Panc1 (cell line): ENCODE measurements at regions not wholly inside any gene's neighbourhood (a gene's known extent, or its start where the extent isn't known, plus 50 kb on each side); places are given as distances from the start of the nearest gene placed in this dataset.

Experiments used
- ATAC-seq: fragments of 200-7000 bp; cut with Tn5 transposase; 2 replicates; pipeline ENCODE4 v1.9.1; 2020; ENCODE audit warnings: mild to moderate bottlenecking, moderate library complexity
- BruUV-seq: library from RNA; stranded (reverse); fragments of 400-500 nt; replicated peaks from 2 replicates; lab custom pipeline; 2021; lab: Mats Ljungman, UMichigan
- CTCF ChIA-PET: fragments of 300-600 bp; sonication (Branson Sonifier 250); formaldehyde crosslinking; loops from one replicate; lab custom pipeline; 2022; ENCODE audit warnings: antibody characterized with exemption; lab: Charles Lee
- POLR2A ChIA-PET: fragments of 300-600 bp; sonication (Branson Sonifier 250); formaldehyde crosslinking; loops from one replicate; lab custom pipeline; 2022; ENCODE audit warnings: antibody characterized with exemption; lab: Charles Lee
- DNase-seq: peaks from one replicate; pipeline ENCODE4 v3.0.0-alpha.2; 2010; ENCODE audit warnings: low read depth, low spot score
- H3K27ac ChIP-seq: 2 replicates; pipeline ENCODE4 v1.5.1; 2011; ENCODE audit warnings: mild to moderate bottlenecking, low read length, inconsistent platforms
- H3K27me3 ChIP-seq: fragments of 200-500 bp; sonication (Bioruptor generic); 2 replicates; pipeline ENCODE4 v1.6.0; 2014; ENCODE audit warnings: low read length, inconsistent platforms; ENCODE audit not compliant: control insufficient read depth, insufficient read depth
- H3K36me3 ChIP-seq: fragments of 200-500 bp; sonication (Bioruptor generic); 2 replicates; pipeline ENCODE4 v1.5.1; 2014; ENCODE audit warnings: inconsistent platforms, mild to moderate bottlenecking, low read length, moderate library complexity; ENCODE audit not compliant: control insufficient read depth, insufficient read depth
- H3K4me1 ChIP-seq: 2 replicates; pipeline ENCODE4 v1.5.1; 2011; ENCODE audit warnings: inconsistent platforms, mild to moderate bottlenecking, low read length, moderate library complexity; ENCODE audit not compliant: control insufficient read depth, insufficient read depth
- H3K4me3 ChIP-seq, 2 experiments: 2 replicates each; pipeline ENCODE4 v1.5.1; 2011 to 2012; ENCODE audit warnings: low read depth in 2 of 2, low read length in 2 of 2, mild to moderate bottlenecking in 2 of 2, inconsistent platforms in 1 of 2, moderate library complexity in 1 of 2
- H3K9me3 ChIP-seq: fragments of 200-500 bp; sonication (Bioruptor generic); 2 replicates; pipeline ENCODE4 v1.5.1; 2014; ENCODE audit warnings: low read depth, mild to moderate bottlenecking, inconsistent platforms, low read length, moderate library complexity; ENCODE audit not compliant: control insufficient read depth, insufficient read depth
- POLR2AphosphoS5 ChIP-seq: IDR thresholded peaks from 2 replicates; pipeline ENCODE4 v1.6.1; 2012; ENCODE audit warnings: mild to moderate bottlenecking, low read depth, low read length, moderate library complexity
- SIN3A ChIP-seq: IDR thresholded peaks from 2 replicates; pipeline ENCODE4 v1.6.1; 2012; ENCODE audit warnings: low read depth, mild to moderate bottlenecking, low read length, moderate library complexity, borderline replicate concordance; ENCODE audit not compliant: insufficient read depth
- TCF7L2 ChIP-seq: IDR thresholded peaks from 2 replicates; pipeline ENCODE4 v1.6.1; 2011; ENCODE audit warnings: mild to moderate bottlenecking, low read depth, low read length, inconsistent platforms
- in situ Hi-C: cut with HindIII; loops from 2 replicates; pipeline ENCODE4 v1.10.0; 2016; ENCODE audit warnings: low sequenced_read_pairs, low pct_unique_long_range_greater_than_20kb
- intact Hi-C: fragments of 100-400 bp; cut with micrococcal nuclease; formaldehyde crosslinking; loops from one replicate; pipeline ENCODE4 v1.10.0; 2022; ENCODE audit not compliant: unreplicated experiment
- TF ChIP-seq, protein P1 (sequence below): fragments of 450-650 bp; IDR thresholded peaks from 2 replicates; pipeline ENCODE4 v1.5.1; 2017; ENCODE audit warnings: mild to moderate bottlenecking
- TF ChIP-seq, protein P2 (sequence below), 2 experiments: IDR thresholded peaks; 2 replicates each; pipeline ENCODE4 v1.6.1; 2011 to 2012; ENCODE audit warnings: low read depth in 2 of 2, control low read depth in 1 of 2, low read length in 1 of 2, mild to moderate bottlenecking in 1 of 2, moderate library complexity in 1 of 2; ENCODE audit not compliant: insufficient read depth in 1 of 2

DNA sequence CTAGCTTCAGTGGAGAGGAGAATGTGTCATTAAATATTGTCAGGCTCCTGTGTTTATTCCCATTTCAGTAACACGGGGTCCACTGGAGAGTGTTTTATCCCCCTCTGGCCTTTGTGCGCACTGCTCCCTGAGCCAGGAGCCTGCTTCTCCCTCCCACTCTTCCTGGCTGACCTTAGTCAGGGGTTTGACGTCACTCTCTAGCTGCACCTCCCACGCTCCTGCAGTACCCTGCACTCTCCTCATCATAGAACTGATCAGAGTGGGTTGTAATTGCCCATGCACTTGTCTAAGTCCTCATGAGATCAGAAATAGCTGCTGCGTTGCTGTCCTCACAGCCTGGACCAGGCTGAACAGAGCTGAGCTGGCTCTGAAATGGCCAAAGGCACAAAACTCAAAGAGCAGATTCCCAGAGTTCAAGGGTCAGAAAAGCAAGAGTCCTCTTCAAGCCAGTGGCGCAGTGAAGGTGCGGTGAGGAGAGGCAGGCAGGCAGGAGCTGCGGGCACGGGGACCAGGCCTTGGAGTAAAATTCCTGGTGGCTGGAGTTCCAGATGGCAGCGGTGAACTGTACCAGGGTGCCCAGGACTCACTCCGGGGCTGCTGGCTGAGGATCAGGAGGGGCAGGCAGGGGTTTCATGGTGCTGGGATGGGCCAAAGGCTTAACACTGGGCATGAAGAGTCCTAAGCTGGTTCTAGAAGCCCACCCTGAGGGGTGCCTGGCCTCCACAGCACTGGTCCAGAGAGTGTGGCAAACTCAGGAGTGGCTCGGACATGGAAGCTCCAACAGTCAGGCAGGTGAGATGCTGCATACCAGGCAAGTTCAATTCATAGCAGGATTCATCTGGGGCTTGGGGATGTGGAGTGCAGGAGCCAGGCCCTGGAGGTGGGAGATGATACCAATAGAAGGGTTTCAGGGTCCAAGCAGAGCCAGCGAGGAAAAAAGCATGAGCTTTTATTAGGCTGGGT lies 170.9 kb downstream of the SCP2D1 start:
- BruUV-seq = no TSS peak

DNA sequence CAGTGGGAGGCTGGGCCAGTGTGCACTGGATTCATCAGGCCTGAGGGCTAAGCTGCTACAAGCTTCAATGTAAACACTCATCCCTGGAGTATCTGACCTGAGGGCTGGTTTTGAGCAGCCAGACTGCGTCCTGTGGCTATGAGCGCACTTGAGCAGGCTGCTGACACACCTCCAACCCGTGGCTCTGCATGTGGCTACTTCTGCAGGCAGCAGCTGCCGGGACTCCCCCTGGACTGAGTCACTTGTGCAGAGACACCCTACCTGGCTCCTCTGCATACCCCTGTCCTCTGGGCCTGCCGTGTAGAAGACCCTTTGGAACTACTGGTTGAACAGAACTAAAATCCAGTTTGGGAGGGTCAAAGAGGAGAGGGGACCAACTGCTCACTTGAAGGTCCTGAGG lies 172.0 kb downstream of the SCP2D1 start:
- Histone ChIP-seq H3K36me3 (no peaks in the 10 kb centered on the region), H3K4me3 (no peak overlapping the region), H3K27ac (no peak overlapping the region), H3K4me1 (no peaks in the 10 kb centered on the region), H3K27me3 (no peaks in the 10 kb centered on the region), H3K9me3 (no peaks in the 10 kb centered on the region)
- no peak for ATAC-seq
- in situ Hi-C loops (no loop called here), intact Hi-C loops (loop anchor here (10.0 kb wide), 1 partner anchor 61 kb away; no protein-coding TSS in a partner anchor)
- DNase-seq = no peak
- BruUV-seq = no TSS peak
- ChIA-PET POLR2A (no interaction called here), CTCF (no interaction called here)
- TF ChIP-seq, protein P1, sequence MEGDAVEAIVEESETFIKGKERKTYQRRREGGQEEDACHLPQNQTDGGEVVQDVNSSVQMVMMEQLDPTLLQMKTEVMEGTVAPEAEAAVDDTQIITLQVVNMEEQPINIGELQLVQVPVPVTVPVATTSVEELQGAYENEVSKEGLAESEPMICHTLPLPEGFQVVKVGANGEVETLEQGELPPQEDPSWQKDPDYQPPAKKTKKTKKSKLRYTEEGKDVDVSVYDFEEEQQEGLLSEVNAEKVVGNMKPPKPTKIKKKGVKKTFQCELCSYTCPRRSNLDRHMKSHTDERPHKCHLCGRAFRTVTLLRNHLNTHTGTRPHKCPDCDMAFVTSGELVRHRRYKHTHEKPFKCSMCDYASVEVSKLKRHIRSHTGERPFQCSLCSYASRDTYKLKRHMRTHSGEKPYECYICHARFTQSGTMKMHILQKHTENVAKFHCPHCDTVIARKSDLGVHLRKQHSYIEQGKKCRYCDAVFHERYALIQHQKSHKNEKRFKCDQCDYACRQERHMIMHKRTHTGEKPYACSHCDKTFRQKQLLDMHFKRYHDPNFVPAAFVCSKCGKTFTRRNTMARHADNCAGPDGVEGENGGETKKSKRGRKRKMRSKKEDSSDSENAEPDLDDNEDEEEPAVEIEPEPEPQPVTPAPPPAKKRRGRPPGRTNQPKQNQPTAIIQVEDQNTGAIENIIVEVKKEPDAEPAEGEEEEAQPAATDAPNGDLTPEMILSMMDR = no peak
- TF ChIP-seq POLR2AphosphoS5 = no peak
- TF ChIP-seq TCF7L2 = no peak
- TF ChIP-seq, protein P2, sequence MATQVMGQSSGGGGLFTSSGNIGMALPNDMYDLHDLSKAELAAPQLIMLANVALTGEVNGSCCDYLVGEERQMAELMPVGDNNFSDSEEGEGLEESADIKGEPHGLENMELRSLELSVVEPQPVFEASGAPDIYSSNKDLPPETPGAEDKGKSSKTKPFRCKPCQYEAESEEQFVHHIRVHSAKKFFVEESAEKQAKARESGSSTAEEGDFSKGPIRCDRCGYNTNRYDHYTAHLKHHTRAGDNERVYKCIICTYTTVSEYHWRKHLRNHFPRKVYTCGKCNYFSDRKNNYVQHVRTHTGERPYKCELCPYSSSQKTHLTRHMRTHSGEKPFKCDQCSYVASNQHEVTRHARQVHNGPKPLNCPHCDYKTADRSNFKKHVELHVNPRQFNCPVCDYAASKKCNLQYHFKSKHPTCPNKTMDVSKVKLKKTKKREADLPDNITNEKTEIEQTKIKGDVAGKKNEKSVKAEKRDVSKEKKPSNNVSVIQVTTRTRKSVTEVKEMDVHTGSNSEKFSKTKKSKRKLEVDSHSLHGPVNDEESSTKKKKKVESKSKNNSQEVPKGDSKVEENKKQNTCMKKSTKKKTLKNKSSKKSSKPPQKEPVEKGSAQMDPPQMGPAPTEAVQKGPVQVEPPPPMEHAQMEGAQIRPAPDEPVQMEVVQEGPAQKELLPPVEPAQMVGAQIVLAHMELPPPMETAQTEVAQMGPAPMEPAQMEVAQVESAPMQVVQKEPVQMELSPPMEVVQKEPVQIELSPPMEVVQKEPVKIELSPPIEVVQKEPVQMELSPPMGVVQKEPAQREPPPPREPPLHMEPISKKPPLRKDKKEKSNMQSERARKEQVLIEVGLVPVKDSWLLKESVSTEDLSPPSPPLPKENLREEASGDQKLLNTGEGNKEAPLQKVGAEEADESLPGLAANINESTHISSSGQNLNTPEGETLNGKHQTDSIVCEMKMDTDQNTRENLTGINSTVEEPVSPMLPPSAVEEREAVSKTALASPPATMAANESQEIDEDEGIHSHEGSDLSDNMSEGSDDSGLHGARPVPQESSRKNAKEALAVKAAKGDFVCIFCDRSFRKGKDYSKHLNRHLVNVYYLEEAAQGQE (IDR thresholded peaks at IDR 0.05; ENCODE audit: insufficient read depth in 1 of 2, low read depth in 2 of 2, low read length in 1 of 2) = no peak
- no peak for TF ChIP-seq SIN3A

More for the DNA sequence above, 170.9 kb downstream of the SCP2D1 start:
- ChIA-PET POLR2A (no interaction called here), CTCF (no interaction called here)
- Histone ChIP-seq H3K36me3 (no peaks in the 10 kb centered on the region), H3K4me1 (no peaks in the 10 kb centered on the region), H3K4me3 (no peak overlapping the region), H3K9me3 (no peaks in the 10 kb centered on the region), H3K27me3 (no peaks in the 10 kb centered on the region), H3K27ac (no peak overlapping the region)
- no peak for TF ChIP-seq TCF7L2
- no peak for DNase-seq
- in situ Hi-C loops = no loop called here
- intact Hi-C loops = loop anchor here (10.0 kb wide), 1 partner anchor 60 kb away; no protein-coding TSS in a partner anchor
- no peak for ATAC-seq
